ENCODE measurements at regions not wholly inside any gene's neighbourhood (a gene's known extent, or its start where the extent isn't known, plus 50 kb on each side); places are given as distances from the start of the nearest gene placed in this dataset.
"Not testable (repeated sequence)": the region's sequence is repeated elsewhere in the genome, so short reads cannot be mapped to it uniquely, and the experiment has no call there.

DNA sequence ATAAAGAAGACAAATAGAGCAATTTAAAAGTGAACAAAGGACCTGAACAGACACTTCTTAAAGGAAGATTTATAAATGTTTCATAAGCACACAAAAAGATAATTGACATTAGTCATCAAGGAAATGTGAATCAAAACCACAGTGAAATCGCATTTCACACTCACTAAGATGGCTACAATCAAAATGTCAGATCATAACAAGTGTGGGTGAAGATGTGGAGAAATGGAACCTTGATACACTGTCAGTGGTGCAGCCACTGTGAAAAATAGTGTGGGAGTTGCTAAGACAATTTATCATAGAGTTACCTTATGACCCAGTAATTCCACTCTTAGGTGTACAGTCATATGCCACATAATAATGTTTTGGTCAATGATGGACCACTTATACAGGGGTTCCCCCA, 54.5 kb upstream of the HTR4 start:
- DNase-seq, result no peak

DNA sequence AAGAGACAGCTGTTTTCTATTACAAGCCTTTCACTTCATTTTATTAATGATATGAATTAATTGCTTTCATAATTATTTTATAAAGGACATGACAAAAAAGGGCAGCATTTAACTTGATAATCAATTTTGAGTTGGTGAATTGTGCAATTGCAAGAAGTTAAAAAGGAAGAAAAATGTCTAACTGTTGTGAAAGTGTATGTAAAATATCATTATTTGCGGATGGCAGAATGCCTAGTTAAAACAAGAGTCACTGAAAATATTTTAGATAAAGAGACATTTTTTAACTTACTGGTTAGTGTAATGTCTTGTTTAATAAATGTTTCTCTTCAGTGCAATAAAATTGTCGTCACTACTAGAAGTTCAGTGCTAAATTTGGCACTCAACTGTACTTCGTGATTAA, 57.6 kb upstream of the HTR4 start:
- no peak for DNase-seq

DNA sequence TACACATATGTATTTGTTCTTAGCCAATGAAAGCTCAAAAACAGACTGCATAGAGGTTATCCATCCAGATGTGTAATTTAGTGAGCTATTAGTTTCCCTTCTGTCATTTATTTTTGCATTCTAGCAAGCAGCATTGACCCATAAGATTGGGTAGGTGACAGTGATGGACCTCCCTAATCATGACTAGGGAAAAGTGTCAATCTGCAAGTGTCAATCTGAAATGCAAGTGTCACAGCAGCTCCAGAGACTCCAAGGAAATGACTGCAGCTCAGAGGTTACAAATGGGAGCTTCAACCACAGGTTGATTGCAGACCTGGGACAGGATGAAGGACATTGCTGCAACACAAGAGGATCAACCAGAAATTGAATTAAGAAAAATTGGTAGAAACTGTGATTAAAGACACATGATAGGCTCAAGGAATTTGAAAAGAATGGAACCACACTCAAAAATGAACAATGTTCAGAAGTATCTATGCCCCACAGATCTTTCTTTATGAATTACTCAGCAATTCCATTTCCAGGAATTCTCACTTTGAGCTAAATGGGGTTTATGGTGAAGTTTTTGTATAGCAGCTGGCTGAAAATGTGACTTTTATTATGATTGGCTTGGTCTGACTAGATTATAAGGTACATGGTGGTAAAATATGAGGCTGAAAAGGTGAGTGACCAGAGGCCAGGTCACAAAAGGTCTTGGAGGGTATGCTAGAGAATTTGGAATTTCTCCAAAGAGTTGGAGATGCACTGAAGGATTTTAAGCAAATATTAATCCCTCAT, 59.6 kb upstream of the HTR4 start:
- DNase-seq, result no peak

DNA sequence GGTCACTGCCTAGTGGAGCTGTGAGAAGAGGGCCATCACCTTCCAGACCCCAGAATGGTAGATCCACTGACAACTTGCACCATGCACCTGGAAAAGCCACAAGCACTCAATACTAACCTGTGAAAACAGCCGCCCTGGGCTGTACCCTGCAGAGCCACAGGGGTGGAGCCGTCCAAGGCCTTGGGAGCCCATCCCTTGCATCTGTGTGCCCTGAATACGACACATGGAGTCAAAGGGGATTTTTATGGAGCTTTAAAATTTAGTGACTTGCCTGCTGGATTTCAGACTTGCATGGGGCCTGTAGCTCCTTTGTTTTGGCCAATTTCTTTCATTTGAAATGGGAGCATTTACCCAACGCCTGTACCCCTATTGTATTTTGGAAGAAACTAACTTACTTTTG, 62.4 kb upstream of the HTR4 start:
- no peak for DNase-seq

DNA sequence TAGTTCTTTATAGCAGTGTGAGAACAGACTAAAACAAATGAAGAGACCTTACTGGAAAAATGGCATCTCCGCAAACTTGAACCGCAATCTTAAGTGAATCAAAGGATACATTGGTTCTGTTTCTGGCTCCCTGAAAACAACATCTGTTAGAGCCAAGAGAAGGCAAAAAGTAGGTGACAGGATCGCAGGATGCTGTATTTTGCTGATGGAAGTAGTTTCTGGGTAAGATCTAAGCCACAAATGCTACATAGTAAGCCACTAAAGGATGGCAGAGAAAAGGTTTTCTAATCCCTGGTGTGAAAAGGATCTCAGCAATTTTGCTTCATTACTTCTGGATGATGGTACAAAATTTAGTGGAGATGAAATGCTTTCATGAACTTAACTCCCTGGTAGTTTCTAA, 63.3 kb upstream of the HTR4 start:
- no peak for DNase-seq

DNA sequence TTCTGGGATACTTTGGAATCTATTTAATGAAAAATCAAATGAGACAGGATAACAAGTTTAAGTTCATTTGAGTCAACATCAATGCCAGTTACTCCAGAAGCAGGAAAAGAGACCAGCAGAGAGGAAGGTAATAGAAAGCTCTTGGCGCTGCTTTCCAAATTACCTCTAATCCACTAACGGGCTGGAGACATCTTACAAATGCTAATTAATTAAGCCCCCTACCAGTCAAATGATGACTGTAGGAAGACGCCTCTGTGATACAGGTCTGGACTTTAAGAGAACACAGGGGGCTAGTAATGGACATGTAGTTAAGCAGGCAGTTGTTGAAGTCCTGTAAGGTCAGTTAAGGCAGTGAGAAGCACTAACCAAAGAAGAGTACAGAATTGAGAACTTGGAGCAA, 65.3 kb upstream of the HTR4 start:
- DNase-seq, result no peak

DNA sequence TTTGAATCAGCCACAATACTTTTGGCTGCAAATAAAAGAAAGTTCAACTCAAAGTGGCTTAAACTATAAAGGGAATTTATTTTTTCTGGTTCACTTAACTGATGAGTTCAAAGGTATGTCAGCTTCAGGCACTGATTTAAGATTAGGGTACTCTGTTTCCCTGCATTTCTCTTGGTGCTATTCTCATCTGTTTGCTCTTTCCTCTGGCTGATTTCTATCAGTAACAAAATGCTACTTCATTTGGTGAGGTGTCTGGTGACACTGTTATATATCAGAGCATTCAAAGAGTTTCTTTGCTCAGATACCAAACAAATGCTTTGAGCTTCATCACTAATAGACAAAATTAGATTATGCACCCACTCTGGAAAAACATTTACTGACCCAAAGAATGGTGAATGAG, 65.9 kb upstream of the HTR4 start:
- DNase-seq, result no peak

DNA sequence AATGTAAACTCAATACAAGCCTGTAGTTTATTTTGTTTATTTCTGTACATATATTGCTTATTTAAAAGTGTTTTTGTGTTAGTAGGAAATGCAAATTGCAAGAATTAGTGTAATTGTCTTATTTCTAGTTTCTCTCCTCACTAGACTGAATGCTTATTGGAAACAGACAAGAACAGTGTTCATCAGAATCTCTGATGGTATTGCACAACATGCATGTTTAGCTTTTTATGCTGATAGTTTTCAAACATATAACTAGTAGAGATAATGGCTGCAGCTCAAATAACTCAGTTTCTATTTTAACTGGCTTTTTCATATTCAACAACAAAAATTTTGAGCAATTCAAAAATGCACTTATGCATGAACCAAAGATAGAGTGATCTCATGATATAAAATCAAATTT, 68.8 kb upstream of the HTR4 start:
- DNase-seq, result no peak

DNA sequence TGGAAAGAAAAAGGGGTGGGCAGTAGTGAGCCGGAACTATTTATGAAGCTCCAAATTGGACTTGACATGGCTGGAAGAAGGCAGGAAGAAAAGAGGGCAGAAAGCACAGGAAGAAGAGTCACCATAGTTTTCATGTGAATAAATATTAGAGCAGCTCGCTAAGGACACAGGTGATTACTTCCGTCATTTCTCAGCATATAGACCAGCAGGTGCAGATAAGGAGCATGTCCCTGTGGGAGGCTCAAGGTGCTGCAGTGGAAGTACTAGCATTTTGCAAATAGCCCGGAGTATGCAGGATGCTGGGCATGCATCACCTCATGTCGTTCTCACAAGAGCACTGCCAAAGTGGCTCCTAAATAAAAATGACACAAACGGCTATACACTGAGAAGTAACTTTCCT, 71.3 kb upstream of the HTR4 start:
- DNase-seq, result no peak

DNA sequence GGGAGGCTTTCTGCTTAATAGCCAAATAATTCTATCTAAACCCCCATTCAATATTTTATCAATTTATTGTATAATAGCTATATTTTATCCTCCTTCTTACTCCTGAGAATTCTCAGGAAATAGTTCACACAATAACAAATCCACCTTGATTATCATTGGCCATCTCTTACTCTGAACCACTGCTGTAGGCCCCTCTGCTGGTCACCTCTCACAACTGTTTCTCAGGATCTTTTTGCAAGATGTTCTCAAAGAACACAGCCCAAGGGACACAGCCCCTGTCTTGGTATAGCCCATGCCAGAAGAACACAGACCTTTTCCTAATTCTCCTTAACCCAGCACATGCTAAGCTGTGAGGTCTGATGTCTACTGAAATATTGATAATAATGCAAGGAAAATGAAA, 74.9 kb upstream of the HTR4 start:
- DNase-seq, result no peak

DNA sequence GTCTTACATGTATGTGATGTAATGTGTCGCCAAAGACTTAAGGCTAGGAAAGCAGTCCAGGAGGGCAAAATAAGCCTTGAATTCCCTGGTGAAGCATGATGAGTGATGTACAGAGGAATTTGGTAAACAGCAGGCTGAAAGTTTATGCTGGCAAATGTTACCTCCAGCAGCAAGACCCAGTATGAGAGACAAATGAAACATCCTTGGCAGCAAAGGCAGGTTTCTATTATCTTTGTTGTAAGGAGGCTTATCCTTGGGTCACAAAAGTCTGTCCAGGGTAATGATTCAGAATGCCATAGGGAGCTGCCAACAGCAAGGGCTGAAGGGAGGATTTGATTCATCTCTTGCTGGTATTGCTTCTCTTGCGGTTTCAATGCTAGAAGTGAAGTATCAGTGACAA, 75.9 kb upstream of the HTR4 start:
- DNase-seq, result no peak

DNA sequence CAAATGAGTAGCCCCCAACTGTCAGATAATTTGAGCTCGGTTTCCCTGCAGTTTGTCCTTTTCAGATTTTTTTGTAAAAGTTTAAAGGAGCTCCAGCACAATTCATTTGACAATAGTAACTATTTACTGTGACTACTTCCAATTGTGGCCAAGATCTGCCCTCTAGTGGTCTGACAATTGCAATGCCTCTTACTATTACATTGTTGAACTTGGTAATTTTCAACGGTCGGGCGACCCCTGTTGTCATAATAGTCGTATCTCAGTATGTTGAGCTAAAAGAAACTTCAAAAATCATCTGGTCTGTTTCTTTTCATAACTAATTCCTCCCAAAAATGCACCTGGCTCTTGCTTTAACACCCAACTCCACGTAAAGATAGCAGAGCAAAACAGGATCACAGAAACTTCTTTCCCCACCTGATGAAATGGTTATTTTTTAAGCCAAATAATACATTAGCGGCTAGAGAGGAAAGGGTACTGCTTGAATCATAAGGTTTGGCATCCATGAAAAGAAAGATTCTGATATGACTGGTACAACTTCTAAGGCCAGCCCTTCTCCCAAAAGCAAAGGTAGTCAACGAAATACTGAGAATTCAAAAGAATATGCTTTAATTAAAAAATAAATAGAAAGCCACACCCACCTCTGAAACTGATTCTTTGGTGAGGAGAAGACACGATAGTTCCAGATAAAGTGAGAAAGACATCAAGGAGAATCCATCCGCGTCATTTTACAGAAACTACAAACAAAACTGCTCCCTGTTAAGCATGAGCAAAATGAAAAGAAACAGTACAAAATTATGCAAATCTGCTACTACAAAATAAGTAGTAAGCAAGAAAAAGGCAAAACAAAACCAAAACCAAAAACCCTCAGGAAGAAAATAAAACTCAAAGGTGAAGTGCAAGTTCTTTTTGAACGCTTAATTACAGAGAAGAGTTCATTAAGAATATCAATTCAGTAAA, 76.9 kb upstream of the HTR4 start:
- peak; percentile 65 to 91 for DNase-seq

DNA sequence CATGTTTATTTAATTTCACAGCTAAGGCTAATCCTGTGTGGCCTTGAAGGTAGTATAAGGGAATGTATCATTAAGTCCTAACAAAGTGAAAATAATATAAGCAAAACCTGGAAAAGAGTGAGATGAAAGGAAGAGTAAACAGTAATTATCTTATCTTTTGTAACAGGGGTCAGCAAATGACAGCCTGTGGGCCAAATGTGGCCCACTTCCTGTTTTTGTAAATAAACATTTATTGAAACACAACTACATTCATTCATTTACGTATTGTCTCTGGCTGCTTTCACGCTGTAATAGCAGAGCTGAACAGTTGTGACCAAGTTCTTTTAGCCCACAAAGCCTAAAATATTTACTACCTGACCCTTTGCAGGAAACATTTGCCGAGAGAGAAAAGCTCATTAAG, 78.4 kb upstream of the HTR4 start:
- no peak for DNase-seq

DNA sequence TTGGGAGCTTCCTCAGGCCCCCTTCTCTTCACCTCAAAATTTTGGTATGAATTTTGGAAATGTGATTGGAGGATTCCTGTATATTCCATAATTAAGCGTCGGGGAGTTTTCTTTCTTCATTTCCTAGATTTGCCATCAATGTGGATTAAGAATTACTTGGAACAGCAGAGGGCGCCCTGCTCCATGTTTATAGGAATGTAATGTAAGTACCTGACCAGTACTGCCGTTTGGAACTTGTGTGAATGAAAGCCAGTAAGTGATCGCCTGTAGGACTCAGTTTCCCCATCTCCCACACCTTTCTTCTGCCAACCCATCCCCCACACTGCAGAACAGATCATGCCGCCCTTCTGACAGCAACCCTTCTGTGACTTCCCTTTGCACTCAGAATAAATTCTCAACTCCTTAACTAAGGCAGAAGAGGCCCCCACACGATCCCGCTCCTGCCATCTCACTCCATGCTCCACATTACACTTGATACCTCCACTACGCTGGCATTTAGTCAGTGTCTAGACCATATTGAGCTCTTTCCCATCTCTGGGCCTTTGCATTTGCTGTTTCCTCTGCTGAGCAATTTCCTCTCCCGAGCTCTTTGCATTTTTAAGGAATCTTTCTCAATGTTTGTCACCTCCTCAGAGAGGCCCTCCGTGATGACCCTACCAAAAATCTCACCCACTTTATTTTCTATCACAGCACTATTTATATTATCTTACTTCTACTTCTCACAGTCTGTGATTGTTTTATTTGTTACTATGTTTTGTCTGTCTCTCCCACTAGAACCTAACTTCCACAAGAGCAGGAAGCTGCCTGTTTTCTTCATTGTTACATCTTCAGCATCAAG, 79.5 kb upstream of the HTR4 start:
- DNase-seq, result peak; percentile 60 to 67

DNA sequence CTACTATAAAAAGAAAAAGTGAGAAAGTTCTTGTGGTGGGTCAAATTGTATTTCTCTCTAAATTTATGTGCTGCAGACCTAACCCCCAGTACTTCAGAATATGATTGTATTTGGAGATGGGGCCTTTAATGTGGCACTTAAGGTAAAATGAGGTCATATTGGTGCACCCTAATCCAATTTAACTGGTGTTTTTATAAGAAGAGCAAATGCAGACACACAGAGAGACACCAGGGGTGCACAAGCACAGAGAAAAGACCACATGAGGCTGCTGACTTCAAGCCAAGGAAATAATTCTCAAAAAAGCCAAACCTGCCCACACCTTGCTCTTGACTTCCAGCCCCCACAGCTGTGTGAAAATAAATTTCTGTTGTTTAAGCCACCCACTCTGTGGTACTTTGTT, 80.2 kb upstream of the HTR4 start:
- DNase-seq, result no peak

DNA sequence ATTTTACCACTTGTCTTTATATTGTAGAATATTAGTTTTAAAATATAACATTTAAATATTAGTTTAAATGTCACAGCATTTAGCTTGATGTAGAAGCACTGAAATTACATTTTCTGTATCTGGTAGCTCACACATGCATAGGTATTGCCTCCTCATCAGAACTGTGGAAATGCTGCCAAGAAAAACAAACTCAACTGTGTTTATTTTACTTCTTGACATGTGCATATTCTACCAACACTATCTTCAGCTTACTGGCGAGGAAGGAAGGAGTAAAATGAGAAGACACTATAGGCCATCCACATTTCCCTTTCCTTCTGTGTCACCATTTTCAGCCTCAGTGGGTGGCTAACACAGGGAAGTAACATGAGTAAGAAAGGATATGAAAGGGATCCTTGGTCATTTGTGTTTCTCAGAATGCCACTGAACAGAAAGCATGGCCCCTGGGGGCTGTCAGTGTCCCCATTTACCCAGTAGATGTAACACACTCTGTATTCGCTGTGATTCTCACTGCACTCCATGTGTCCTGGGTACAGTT, 81.0 kb upstream of the HTR4 start:
- DNase-seq, result no peak

DNA sequence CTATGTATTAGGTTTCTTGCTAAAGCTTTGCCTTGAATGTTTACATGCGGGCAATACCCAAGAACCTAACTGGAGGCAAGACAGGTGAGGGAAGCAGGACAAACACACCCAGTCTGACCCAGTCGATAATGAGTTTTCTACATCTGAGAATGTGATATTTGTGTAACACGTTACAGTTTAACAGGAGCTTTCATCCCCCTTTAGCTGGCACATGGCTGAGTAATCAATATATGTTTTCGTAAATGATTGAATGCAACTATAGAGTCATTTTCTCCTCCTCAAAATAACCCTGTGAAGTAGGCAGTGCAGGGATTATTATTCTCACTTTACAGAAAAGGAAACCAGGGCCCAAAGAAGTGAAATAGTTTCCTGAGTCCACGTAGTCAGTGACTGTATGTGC, 84.7 kb upstream of the HTR4 start:
- no peak for DNase-seq

DNA sequence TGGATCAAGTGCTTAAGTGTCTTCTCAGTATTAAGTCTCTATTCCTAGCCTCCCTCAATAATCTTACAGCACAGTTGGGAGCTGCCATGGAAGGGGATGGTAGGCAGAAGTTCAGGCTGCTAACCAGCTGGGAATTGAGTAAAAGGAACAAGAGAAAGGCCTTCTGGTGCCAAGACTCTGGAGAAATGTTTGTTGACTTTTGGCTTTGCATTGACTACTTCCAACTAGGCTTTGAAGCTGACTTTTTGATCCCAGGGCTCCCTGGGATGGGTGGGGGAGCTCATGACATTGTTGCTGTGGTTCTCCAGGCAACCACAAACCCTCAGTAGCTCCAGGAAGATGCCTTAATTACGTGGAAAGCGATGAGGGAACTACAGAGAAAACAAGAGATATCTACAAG, 85.2 kb upstream of the HTR4 start:
- no peak for DNase-seq

DNA sequence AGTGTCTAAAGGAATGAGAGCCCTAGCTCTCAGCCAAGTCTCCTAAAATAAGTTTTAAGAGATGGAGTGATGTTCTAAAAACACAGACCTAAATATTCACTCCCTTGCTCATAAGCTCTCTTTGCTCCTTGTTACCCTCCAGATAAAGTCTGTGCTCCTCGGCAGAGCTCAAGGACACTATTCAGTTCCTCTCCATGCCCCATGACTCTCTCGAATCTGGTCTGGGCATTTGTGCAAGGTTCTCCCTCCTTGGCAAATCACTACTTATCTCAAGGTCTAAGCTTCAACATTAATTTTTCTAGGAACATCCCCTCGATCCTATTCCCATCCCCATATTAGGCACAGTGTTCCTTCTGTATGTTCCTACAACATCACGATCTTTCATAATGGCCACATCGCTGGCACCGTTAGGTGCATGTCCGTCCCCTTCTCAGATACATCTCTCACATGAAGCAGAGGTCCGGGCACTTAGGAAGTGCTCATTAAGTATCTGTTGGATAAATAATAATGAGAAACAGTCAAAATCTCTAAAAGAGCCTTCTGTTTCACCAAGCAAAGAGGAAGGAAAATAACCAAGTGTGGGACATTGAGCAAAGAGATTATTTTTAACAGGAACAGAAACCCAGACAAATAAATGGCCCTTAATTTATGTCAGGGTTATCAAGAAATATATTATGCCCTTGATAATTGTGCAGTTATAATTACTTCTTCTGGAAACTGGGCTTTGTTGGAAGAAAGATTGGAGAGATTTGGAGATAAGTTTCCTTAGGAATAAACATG, 85.9 kb upstream of the HTR4 start:
- DNase-seq, result no peak

DNA sequence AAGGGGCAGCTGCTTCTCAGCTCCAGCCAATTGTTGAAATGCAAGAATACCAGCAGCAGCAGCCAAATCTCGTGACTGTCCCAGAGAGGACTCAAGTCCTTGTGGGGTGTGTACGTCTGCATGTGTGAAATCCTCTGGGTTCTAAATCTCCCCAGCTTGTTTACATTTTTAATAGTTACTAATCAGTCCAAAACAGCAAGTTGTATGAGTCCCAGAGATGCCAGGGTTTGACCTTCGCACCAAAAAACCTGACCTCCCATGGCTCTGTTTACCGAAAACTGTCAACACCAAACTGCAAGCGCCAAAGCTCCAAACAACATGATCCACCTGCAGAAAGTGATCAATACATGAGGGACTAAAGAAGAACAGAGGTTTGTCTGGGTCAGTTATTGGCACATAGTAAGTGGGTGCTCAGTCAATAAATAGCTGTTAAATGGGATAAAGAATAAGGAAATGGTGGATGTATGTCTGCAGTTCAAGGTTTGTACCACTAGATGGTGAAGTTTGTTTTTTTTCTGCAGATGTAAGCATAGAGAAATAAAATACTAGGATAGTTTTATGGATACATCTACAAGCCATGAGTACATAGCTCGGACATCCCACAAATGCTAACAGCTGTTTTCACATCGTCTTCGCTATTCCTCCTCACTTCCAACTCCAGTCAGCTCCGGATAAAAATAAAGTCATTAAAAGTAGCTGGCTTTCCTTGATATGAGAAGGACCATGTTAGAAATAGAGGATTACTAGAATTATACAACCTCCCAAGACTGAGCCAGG, 85.3 kb upstream of the ADRB2 start:
- DNase-seq, result peak in 1 of 2 donors; percentile 52

DNA sequence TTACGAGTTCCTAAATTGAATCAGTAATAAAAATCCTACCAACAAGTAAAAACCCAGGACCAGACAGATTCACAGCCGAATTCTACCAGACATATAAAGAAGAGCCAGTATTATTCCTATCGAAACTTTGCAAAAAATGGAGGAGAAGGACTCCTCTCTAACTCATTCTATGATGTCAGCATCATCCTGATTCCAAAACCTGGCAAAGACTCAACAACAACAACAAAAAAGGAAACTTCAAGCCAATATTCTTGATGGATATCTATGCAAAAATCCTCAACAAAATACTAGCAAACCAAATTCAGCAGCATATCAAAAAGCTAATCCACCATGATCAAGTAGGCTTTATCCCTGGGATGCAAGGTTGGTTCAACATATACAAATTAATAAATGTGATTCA, 84.6 kb upstream of the ADRB2 start:
- not testable (repeated sequence) for DNase-seq
